ENCODE measurements at regions not wholly inside any gene's neighbourhood (a gene's known extent, or its start where the extent isn't known, plus 50 kb on each side); places are given as distances from the start of the nearest gene placed in this dataset.

DNA sequence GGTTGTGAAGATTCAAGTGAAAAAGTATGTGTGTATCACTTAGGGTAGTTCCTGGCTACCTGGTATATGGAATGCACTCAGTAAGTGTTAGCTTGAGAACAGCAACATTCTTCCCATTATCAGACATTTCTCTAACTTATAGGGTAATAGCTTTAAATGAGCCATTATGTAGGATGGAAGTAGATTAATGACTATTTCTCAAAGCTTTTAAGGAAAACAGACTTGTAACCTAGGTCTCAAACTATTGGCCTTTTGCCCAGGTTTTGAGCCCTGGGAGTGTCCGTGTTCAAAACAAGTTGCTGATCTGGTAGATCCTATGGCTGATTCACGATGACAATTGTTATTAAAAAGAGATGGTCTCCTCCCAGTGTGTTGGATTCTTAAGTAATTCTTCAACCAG lies 129.1 kb upstream of the UMPS start:
- BruUV-seq (replicated peaks): no TSS peak
- intact Hi-C loops (cut with micrococcal nuclease; ENCODE audit: unreplicated experiment): no loop called here
- TF ChIP-seq ATF4 (CRISPR knock-in tag; IDR thresholded peaks at IDR 0.05): no peak
- no peak for TF ChIP-seq PRMT3 (CRISPR knock-in tag; IDR thresholded peaks at IDR 0.05; ENCODE audit: borderline replicate concordance, low read depth)
- TF ChIP-seq ZNF441 (CRISPR knock-in tag; IDR thresholded peaks at IDR 0.05; ENCODE audit: borderline replicate concordance): no peak
- no peak for TF ChIP-seq RFXANK (CRISPR knock-in tag; IDR thresholded peaks at IDR 0.05)
- TF ChIP-seq RARA (CRISPR knock-in tag; IDR thresholded peaks at IDR 0.05): no peak
- TF ChIP-seq GZF1 (CRISPR knock-in tag; IDR thresholded peaks at IDR 0.05): no peak
- TF ChIP-seq ZFP1 (CRISPR knock-in tag; IDR thresholded peaks at IDR 0.05): no peak
- no peak for TF ChIP-seq ZNF563 (CRISPR knock-in tag; IDR thresholded peaks at IDR 0.05)
- no peak for TF ChIP-seq RFX3 (CRISPR knock-in tag; IDR thresholded peaks at IDR 0.05)
- TF ChIP-seq KMT2B (CRISPR knock-in tag; IDR thresholded peaks at IDR 0.05): no peak
- no peak for TF ChIP-seq ZBTB39 (CRISPR knock-in tag; IDR thresholded peaks at IDR 0.05)
- TF ChIP-seq JDP2 (CRISPR knock-in tag; IDR thresholded peaks at IDR 0.05; ENCODE audit: borderline replicate concordance): no peak
- no peak for TF ChIP-seq ZNF850 (CRISPR knock-in tag; conservative IDR thresholded peaks at IDR 0.05)
- no peak for TF ChIP-seq CTCF (CRISPR knock-in tag; IDR thresholded peaks at IDR 0.05)
- no peak for TF ChIP-seq CEBPG (CRISPR knock-in tag; IDR thresholded peaks at IDR 0.05)
- no peak for TF ChIP-seq DR1 (CRISPR knock-in tag; IDR thresholded peaks at IDR 0.05)
- no peak for TF ChIP-seq SAFB2 (CRISPR knock-in tag; IDR thresholded peaks at IDR 0.05; ENCODE audit: borderline replicate concordance, low read depth)
- TF ChIP-seq, protein P1, sequence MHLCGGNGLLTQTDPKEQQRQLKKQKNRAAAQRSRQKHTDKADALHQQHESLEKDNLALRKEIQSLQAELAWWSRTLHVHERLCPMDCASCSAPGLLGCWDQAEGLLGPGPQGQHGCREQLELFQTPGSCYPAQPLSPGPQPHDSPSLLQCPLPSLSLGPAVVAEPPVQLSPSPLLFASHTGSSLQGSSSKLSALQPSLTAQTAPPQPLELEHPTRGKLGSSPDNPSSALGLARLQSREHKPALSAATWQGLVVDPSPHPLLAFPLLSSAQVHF (CRISPR knock-in tag; IDR thresholded peaks at IDR 0.05): no peak
- no peaks in the 10 kb centered on the region; a peak in 1 of 5 replicates for H3K36me3 ChIP-seq (replicated peaks in 1 of 2; ENCODE audit: control insufficient read depth in 1 of 2, insufficient read depth in 2 of 2, low read length in 2 of 2)
- H3K4me1 ChIP-seq (ENCODE audit: insufficient read depth, low read length): peaks cover 62% of the 10 kb centered on the region
- ChIA-PET CTCF (ENCODE audit: low intra/inter-chr PET ratio, low total read pairs) (no interaction called here), POLR2A (interaction anchor here (1.3 kb wide), 1 partner anchor 17 kb away, joined by 3 read pairs; no protein-coding TSS in a partner anchor)
- H3K9ac ChIP-seq (ENCODE audit: insufficient read depth, low read depth, low read length): no peak overlapping the region
- H3K9me3 ChIP-seq (ENCODE audit: low read length): no peaks in the 10 kb centered on the region
- H2AFZ ChIP-seq (ENCODE audit: low read length): no peak overlapping the region
- H4K20me1 ChIP-seq (ENCODE audit: insufficient read depth, low read length): no peaks in the 10 kb centered on the region
- no peak overlapping the region for H3K27ac ChIP-seq (ENCODE audit: extremely low read length, insufficient read depth, low read length)
- FAIRE-seq (no peak), ATAC-seq (no peak), DNase-seq (ENCODE audit: low spot score) (no peak)
- H3K4me3 ChIP-seq (replicated peaks in 1 of 3; ENCODE audit: insufficient read depth in 1 of 3, low read depth in 2 of 3, low read length in 3 of 3): no peak overlapping the region
- H3K4me2 ChIP-seq (ENCODE audit: low read depth, low read length): no peak overlapping the region
- no peaks in the 10 kb centered on the region; a peak in 1 of 5 replicates for H3K27me3 ChIP-seq (ENCODE audit: control insufficient read depth in 1 of 2, insufficient read depth in 2 of 2, low read length in 2 of 2)
- peaks cover 33% of the 10 kb centered on the region for H3K79me2 ChIP-seq (ENCODE audit: insufficient read depth, low read length)
- WGBS (ENCODE audit: low lambda C conversion rate): 73% methylated on average over 2 of the region's 2 CpGs
- in situ Hi-C loops (cut with HindIII; ENCODE audit: extremely low pct_ligation_motif_present, low pct_unique_long_range_greater_than_20kb): no loop called here

All from HepG2 (cell line).